Cerebellar cortex (tissue), 1 donor: ENCODE measurements at regions not wholly inside any gene's neighbourhood (a gene's known extent, or its start where the extent isn't known, plus 50 kb on each side); places are given as distances from the start of the nearest gene placed in this dataset.

Experiments used
- DNase-seq: peaks from one replicate; pipeline ENCODE4 v3.0.0-alpha.2; 2015; ENCODE audit warnings: low spot score

DNA sequence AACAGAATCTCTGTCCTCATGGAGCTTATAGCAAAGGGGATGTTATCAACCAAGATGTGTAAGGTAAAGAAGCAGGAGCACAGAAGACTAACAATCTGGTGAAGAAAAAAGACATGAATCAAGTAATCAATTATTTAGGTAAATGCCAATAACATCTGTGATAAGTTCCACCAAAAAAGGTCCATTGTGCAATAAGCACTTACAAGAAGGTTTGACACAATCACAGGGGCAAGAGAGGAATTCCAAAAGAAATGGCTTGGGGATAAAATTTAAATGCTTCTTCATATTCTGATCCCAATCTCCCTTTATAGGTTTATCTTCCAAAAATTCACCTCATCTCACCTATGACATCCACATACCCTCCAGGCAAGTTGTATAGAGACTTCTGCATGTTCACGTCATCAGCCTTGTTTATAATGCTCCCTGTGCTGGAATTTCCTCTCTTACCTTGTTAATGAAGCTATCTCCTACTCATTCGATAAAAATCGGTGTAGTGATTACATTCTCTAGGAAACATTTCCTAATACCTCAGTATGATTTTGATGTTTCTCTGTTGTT lies 53.6 kb upstream of the DPT start:
- no peak for DNase-seq

- no peak for DNase-seq
These were observed 54.6 kb upstream of the DPT start for GRCh38 chr1:168783458-168784210.

GRCh38 chr1:168786476-168787330 lies 57.7 kb upstream of the DPT start:
- no peak for DNase-seq

DNA sequence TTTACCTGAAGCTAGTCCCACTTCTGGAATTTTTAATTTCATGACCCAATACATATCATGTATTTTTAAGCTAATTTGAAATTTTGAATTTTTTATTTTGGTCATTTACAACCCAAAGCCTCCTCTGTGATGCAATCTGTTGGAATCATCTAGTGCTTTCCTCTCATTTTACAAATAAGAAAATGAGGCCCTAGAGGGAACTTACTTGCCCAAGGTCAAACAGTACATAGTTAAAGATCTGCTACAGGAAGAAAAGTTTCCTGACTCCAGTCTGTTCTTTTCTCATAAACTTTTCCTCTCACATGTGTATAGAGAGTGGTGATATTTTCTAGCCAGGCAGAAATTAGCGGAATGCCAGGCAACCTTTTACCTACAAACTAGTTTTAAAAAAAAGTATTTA lies 59.3 kb upstream of the DPT start:
- DNase-seq, result no peak

DNA sequence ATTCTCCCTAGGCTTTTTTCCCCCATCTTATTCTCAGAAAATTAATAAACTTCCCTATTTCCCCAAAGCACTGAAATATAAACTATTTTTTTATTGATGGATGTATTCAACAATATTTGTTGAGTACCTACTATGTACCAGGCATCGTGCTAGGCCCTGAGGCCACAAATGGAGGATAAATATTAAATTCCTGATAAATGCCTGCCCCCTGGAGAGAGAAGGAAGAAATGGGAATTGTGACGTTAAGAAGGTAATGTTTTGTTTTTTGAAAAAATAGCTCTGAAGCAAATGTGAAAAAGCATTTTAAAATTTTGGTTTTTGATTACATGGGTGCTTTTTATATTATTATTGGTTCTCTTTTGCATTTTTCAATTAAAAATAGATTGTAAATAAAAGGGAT lies 60.5 kb upstream of the DPT start:
- DNase-seq, result no peak

DNA sequence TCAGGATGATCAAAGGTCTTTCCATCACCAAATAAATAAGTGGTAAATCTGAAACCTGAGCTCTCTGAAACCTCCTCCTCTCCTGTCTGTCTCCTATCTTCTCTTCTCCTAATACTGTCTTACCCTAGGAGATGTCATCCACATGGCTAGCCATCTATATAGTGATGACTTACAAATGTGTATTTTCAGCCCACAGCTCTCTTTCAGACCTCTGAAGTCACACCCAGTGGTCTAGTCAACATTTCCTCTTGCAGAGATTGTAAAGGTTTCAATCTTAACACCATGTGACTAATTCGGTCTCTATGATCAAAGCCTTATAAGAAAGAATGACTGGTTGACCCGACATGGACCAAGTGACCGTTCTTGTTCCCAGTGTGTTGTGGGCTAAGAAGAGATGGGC lies 63.1 kb upstream of the DPT start:
- DNase-seq, result no peak

DNA sequence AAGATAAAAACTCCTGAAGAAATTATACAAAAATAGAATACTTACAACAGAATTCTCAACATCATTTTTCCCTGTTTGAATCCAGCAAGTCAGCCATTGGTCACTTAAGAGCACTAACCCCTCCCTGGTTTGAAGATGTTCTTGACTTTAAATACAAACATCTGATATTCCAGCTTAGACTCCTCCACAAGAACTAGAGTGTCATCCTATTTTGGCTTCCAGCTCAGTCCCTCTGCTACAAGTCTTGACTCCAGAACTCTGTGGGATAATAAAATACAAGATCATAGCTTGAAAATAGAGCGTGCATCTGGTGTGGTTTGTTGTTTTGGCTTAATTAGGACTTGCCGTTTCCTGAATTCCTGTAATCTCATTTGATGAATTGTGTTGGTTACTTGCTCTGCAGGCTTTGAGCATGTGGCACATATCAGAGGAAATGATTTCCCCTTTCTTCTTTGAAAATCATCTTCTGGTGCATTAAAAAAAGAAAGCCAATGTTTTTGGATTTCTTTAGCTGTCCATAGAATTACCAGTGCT lies 63.7 kb upstream of the DPT start:
- no peak for DNase-seq

DNA sequence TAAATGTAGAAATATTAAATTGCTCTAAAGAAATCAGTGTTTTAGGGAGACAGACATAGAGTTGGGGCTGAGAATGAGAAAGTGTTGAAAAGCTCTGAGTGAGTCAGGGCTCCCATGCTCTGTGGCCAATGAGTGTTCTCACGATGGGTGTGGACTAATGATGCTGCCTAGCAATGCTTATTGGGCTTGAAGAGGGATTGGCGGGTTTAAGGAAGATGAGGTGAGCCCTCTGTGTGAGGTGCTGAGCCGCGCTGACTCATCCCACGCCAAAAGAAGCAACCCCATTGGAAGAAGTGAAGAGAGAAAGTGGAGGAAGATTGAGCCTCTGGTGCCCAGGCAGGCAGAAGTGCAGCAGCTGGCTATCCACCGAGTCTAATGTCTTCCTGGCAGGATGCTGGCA lies 65.1 kb upstream of the DPT start:
- no peak for DNase-seq

DNA sequence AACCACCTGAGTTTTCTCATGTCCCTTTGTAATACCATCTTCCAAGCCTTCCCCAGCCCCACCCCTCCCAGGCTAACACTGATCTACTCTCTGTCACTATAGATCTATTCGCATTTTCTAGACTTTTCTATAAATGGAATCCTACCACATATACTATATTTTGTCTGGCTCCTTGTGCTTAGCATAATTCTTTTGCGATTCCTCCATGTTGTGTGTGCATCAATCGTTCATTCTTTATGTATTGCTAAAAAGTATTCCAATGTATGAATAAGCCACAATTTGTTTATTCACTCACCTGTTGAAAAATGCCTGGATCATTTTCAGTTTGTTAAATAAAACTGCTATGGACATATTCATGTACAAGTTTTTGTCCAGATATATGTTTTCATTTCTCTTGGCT lies 66.7 kb upstream of the DPT start:
- no peak for DNase-seq

DNA sequence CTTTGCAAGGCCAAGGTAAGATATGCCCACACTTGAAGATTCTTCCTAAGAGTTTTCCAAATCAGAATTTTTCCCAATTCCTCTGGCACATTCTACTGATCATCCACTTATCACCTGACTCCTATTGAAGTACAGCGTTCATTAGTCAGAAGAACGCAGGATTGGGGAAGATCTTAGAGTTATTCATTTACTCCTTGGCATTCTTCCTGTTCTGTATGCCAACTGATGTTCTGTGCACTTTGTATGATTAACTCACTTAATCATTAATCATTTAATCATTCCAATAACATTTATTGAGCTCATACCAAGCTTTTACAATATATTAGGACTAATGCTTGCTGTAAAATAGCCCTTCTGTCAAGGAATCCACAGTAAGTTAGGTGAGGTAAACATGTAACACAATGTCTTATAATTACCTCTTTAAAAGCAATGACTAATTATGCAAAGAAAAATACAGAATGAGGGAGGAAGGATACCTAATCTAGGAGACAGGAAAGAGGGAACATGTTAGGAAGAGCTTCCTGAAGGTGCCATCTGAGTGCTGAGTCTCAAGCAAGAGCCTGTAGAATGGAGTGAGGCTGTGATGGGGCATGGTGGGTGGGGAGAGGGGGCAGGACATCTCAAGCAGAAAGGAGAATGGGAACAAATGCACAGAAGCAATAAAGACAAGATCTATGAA lies 71.1 kb upstream of the DPT start:
- DNase-seq, result no peak

DNA sequence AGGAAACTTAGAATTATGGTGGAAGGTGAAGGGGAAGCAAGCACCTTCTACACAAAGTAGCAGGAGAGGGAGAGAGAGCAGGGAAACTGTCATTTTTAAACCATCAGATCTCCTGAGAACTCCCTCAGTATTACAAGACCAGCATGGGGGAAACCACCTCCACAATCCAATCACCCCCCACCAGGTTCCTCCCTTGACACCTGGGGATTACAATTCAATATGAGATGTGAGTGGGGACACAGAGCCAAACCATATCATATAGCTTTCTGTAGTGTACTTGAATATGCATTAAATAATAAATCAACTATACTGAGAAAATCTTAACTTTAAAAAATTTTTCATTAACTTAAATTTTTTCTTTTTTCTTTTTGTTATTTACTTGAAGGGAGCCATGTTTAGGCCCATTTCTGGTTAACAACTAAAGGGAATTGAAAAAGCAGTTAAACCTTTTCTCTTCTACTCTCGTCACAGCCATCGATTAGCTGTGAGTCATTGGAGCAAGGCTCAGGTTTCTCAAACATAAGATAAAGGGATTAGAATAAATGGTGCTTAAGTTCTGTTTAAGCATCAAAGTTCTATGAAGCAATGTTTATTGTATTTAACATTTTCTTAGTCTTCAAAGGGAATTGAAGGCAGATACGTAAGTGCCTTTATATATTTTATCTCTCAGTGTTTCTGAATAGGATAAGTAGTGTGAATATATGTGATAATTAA lies 72.2 kb upstream of the DPT start:
- no peak for DNase-seq

- DNase-seq, result peak; percentile 1
These were observed 75.0 kb upstream of the DPT start for GRCh38 chr1:168803806-168804510.

DNA sequence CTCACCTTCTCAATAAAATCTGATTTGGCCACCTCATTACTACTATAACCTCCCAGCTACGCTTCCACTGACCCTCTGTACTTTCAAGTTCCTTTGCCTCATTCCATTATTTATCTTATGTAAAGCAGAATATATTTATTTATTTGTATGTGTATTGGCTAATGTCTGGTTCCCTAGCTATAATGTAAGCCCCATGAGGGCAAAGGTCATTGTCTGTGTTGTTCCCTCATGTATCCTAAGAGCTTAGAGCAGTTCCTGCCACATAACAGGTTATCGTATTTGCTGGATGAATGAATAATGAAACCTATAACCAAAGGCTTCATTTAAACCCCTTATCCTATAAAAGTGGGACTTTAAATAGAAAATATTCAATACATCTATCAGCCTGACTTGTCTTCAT lies 77.9 kb upstream of the DPT start:
- no peak for DNase-seq

DNA sequence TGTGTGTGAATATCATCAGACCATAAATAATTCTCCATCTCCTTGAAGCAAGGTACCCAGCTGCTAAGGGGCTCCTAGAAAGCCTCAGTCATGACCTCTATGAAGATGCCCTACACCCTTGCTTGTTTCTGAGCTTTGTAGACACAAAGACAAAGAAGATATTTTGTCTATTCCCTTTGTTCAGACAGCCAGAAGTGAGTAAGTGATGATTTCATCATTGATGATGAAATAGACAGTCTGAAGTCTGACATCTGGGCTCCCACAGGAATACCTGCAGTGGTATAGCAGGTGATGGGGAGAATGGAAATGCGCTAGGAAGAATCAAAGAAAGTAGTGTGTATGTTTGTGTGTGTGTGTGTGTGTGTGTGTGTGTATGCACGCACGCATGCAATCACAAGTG lies 82.2 kb upstream of the DPT start:
- DNase-seq, result no peak

GRCh38 chr1:168819668-168820067 lies 90.7 kb upstream of the DPT start:
- no peak for DNase-seq

DNA sequence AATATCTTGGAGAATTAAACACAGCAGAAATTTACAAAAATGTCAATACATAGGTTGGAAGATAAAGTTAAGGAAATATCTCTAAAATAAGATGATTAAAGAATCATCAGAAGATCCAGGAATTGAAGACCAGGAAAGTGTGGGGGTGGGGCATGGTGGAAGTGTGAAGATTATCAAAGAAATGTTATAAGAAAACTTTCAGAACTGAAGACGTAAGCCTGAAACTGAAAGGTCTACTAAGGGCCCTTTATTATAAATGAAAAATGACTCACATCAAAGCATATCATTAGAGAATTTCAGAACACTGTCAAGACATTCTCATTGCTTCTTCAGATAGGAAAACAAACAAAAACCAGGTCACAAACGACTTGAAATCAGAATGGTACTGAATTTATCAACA lies 92.4 kb upstream of the DPT start:
- DNase-seq, result no peak

DNA sequence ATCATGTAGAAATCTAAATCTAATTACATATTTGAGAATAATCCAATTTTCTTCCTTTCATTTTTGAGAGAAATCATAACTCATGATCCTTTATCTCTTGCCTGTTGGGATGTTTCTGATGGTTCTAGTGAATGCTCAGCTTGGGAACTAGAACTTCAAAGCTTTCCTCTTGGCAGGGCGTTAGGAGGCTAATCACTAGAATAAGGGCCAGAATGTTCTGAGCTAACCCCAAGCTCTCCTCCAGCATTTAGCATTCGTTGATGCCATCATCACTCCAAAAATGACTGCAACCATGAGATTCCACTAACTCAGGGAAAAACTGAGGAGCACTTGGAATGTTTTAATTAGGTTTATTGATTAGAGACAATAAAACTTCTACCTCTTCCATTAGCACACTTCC lies 93.9 kb upstream of the DPT start:
- no peak for DNase-seq

DNA sequence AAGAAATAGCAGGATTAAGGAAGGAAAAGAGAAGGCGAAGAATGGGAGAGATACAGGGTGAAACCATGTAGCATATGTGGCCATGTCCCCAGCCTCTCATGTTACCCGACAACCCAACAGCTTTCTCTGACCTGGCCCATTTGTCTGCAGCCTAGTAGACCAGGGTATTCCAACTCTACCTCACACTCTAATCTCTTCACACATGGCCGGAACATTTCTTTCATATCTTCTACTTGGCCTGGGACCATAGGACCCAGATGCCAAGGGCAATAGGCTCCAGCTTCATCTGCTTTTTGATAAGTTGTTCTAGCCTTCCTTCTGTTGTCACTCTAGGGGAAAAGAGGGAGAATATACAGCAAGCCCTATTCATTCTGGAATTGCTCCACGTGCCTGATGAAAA lies 95.0 kb upstream of the DPT start:
- DNase-seq, result no peak

- no peak for DNase-seq
These were observed 95.5 kb upstream of the DPT start for GRCh38 chr1:168824418-168825065.

GRCh38 chr1:168825129-168825528 lies 96.1 kb upstream of the DPT start:
- DNase-seq, result no peak

DNA sequence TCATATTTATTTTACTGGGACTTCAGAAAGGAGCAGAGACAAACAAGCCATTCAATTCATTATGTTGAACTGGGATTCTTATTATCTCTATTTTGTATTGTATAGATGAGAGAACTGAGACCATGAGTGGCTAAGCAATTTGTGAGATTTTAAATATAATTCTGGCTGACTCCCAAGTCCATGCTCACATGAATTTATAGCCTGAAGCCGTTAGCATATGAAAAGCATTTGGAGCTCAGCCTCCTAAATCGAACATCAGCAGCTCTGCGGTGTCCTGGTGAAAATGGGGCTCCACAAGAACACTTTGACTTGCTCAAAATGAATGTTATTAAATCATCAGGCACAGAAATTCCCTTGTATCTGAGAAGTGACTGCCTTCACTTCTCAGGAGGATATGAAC lies 96.8 kb upstream of the DPT start:
- no peak for DNase-seq
